HL-60 (cell line): ENCODE measurements at regions not wholly inside any gene's neighbourhood (a gene's known extent, or its start where the extent isn't known, plus 50 kb on each side); places are given as distances from the start of the nearest gene placed in this dataset.

ENCODE experiments used
- GABPA ChIP-seq: IDR thresholded peaks from 2 replicates; pipeline ENCODE4 v1.6.1; 2012; ENCODE audit warnings: low read depth
- SPI1 ChIP-seq: IDR thresholded peaks from 2 replicates; pipeline ENCODE4 v1.6.1; 2012; ENCODE audit warnings: low read depth, mild to moderate bottlenecking, borderline replicate concordance
- TF ChIP-seq, protein P1 (sequence below): IDR thresholded peaks from one replicate; pipeline ENCODE4 v1.5.1; 2011; ENCODE audit warnings: low read length, control low read depth, inconsistent platforms; ENCODE audit not compliant: insufficient read depth
- TF ChIP-seq, protein P2 (sequence below): IDR thresholded peaks from 2 replicates; pipeline ENCODE4 v1.6.1; 2012; ENCODE audit warnings: low read depth; ENCODE audit not compliant: insufficient replicate concordance

DNA sequence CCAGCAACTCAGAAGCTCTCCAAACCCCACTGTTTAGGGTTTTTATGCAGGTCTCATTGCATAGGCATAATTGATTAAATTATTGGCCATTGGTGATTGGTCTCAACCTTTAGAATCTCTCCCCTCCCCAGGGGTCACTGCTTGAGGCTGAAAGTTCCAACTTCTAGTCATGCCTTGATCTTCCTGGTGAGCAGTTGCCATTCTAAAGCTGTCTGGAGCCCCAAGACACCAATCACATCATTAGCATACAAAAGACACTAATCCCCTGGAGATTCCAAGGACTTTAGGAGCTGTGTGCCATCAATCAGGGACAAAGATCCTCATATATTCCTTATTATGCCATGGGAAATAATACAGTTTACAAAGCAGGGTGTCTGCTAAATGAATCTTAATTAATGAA, 863.4 kb upstream of the KLHL29 start:
- TF ChIP-seq, protein P1, sequence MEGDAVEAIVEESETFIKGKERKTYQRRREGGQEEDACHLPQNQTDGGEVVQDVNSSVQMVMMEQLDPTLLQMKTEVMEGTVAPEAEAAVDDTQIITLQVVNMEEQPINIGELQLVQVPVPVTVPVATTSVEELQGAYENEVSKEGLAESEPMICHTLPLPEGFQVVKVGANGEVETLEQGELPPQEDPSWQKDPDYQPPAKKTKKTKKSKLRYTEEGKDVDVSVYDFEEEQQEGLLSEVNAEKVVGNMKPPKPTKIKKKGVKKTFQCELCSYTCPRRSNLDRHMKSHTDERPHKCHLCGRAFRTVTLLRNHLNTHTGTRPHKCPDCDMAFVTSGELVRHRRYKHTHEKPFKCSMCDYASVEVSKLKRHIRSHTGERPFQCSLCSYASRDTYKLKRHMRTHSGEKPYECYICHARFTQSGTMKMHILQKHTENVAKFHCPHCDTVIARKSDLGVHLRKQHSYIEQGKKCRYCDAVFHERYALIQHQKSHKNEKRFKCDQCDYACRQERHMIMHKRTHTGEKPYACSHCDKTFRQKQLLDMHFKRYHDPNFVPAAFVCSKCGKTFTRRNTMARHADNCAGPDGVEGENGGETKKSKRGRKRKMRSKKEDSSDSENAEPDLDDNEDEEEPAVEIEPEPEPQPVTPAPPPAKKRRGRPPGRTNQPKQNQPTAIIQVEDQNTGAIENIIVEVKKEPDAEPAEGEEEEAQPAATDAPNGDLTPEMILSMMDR: no peak
- TF ChIP-seq SPI1 (no peak), GABPA (no peak)
- TF ChIP-seq, protein P2, sequence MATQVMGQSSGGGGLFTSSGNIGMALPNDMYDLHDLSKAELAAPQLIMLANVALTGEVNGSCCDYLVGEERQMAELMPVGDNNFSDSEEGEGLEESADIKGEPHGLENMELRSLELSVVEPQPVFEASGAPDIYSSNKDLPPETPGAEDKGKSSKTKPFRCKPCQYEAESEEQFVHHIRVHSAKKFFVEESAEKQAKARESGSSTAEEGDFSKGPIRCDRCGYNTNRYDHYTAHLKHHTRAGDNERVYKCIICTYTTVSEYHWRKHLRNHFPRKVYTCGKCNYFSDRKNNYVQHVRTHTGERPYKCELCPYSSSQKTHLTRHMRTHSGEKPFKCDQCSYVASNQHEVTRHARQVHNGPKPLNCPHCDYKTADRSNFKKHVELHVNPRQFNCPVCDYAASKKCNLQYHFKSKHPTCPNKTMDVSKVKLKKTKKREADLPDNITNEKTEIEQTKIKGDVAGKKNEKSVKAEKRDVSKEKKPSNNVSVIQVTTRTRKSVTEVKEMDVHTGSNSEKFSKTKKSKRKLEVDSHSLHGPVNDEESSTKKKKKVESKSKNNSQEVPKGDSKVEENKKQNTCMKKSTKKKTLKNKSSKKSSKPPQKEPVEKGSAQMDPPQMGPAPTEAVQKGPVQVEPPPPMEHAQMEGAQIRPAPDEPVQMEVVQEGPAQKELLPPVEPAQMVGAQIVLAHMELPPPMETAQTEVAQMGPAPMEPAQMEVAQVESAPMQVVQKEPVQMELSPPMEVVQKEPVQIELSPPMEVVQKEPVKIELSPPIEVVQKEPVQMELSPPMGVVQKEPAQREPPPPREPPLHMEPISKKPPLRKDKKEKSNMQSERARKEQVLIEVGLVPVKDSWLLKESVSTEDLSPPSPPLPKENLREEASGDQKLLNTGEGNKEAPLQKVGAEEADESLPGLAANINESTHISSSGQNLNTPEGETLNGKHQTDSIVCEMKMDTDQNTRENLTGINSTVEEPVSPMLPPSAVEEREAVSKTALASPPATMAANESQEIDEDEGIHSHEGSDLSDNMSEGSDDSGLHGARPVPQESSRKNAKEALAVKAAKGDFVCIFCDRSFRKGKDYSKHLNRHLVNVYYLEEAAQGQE: no peak
